ENCODE measurements at regions not wholly inside any gene's neighbourhood (a gene's known extent, or its start where the extent isn't known, plus 50 kb on each side); places are given as distances from the start of the nearest gene placed in this dataset.
"Not testable (repeated sequence)": the region's sequence is repeated elsewhere in the genome, so short reads cannot be mapped to it uniquely, and the experiment has no call there.

DNA sequence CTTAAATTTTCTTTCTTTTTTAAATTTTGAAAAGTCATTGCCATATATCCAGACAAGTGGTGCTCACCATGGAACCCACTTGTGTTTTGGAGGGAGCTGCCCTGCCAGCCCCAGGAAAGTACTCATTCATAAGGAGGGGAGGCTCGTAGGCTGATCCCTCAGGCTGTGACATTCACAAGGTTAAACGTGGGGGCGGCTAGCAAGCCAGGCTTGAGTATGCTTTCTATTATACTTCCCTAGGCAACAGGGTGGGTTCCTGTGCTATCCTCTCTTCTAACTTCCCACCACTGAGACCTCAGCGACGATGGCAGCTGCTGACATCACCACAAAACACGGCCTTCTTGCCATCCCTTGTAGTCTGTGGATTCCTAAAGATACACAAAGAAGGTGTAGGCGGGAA lies 160.5 kb upstream of the C2CD4B start:
- DNase-seq, result no peak

DNA sequence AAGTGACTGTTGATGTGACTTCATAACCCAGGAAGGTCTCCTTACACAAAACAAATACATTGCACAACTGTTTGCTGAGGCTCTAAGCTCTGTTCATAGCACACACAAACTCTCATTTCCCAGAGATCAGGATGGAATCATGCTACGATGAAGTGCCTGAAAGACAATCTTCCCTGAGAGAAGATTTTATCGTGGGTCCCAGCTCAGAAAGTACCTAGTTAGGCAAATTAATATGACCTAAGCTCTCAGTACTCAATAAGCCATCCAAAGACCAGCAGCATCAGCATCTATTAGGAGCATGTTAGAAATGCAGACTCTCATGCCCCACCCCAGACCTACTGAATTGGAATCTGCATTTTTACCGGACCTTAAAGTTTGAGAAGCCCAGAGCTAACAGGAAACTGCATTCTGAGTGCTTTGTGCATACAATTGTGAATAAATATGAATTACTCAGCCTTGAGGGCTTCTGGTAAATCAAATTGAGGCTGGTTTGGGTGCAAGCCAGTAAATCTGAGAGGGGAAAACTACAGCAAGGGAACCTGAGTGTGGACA lies 161.5 kb upstream of the C2CD4B start:
- no peak for DNase-seq

DNA sequence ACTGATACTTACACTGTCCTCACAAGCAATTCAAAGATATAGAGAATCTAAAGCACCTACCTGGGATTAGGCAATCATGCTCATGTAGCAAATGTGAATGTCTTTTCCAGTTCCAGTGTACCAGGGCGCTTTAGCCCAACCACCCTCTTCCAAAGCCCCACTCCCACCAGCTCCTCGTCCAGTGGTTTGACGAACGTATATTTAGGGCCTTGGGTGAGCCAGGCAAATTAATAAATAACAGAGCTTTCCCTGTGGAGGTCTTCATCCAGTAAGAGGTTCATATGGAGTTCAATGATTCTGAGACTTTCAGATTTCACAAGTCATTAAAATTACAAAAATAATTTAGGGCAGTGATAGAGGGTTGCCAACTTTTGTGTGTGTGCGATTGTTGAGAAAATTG lies 162.3 kb upstream of the C2CD4B start:
- no peak for DNase-seq

DNA sequence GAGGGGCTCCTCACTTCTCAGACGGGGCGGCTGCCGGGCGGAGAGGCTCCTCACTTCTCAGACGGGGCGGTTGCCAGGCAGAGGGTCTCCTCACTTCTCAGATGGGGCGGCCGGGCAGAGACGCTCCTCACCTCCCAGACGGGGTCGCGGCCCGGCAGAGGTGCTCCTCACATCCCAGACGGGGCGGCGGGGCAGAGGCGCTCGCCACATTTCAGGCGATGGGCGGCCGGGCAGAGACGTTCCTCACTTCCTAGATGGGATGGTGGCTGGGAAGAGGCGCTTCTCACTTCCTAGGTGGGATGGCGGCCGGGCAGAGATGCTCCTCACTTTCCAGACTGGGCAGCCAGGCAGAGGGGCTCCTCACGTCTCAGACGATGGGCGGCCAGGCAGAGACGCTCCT lies 167.4 kb upstream of the C2CD4B start:
- DNase-seq, result not testable (repeated sequence)

DNA sequence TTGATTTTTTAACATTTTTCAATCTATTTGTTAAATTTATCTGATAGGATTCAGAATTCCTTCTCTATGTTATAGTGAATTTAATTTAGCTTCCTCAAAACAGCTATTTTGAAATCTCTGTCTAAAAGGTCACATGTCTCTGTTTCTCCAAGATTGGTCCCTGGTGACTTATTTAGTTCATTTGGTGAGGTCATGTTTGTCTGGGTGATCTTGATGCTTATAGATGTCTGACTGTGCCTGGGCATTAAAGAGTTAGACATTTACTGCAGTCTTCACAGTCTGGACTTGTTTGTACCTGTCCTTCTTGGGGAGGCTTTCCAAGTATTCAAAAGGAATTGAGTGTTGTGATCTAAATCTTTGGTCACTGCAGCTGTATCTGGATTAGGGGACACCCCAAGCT lies 169.5 kb upstream of the C2CD4B start:
- DNase-seq, result no peak

DNA sequence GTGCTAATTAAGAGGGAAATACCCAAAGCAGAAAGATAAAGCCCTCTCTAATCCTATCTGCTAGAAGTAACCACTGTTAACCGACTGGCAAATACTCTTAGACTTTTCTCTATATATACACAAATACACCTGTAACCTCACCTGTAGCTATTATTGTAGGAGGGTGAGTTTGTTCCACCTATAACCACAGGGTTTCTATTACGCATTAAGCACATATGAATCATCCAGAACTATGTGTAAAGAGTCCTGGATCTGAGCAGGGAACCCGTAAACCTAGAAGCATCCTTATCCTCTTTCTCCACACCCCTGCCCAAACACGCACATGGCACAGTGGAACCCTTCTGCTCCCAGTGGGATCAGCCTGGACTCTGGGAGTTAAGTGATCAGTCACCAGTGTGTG lies 172.8 kb upstream of the C2CD4B start:
- DNase-seq, result no peak

DNA sequence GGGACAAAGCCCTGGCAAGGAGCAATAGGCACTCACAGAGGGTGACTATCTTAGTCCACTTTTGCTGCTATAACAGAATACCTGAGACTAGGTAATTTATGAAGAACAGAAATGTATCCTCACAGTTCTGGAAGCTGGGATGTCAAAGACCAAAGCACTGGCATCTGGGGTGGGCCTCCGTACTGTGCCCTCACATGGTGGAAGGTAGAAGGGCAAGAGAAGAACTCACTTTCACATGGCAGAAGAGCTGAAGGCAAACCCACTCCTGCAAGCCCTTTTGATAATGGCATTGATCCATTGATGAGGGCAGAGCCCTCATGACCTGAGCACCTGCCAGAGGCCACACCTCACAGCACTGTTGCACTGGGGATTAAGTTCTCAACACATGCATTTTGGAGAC lies 173.4 kb upstream of the C2CD4B start:
- DNase-seq, result no peak

DNA sequence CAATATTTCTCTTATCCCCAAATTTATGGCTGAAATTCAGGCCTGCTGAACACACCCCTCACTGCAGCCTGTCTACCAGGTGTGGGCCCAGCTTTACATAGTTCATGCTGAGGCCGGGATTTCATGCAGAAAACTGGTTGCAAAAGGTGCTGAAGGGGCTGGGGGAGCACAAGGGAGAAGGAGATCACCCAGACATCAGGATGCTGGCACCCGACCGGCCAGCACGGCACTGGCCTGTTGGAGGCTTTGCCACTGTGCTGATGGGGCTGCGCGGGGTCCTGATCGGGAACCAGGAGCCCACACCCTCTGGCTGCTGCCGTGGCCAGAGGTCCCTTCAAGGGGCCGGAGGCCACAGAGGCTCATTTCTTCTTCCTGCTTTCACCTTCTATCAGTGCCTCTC lies 177.9 kb upstream of the C2CD4B start:
- no peak for DNase-seq

DNA sequence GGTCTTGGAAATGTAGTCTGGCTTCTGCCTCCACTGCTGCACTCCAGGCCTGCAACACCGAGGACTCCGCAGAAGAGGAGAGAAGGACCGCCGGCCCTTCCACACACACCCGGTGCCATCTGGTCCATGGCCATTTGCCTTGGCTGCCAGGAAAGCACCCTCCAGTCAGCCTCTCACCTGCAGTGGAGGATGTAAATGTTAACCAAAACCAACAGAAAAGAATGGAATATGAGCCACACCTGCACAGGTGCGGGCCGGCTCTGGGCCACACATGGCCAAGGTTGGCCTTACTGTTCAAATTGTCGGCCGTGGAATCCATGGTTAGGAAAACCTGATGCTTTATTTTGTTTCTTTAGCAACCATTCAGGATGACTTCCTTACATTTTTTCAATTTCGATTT lies 178.3 kb upstream of the C2CD4B start:
- no peak for DNase-seq

DNA sequence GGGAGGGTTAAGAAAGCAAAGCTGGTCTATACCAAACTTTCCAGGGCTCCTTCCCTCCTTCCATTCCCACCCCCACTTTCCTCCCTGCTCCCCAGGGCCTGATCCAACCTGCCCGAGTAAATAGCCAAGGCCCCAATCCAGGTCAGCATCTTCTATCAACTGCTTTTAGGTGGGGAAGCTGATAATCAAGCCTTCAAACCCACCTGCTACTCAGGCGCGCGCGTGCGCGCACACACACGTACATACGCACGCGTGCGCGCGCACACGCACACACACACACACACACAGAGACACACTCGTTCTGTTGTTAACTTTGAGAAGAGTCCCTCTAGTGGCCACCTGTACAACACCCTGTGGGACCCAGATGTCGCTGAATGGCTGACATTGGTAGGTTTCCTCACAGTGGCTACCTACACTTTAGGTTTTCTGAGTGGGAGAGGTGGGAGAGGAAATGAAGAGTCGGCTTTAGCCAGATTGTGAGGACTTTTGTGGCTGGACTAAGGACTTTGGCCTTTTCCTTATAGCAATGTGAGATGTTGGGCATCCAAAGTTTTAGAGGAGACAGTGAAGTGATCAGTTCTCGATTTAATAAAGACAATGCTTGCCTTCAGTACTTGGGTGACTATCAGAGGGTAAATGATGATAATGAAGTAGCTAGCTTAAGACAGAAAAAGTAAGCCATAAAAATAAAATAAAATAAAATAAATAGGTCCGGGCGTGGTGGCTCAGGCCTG lies 179.9 kb upstream of the C2CD4B start:
- no peak for DNase-seq

DNA sequence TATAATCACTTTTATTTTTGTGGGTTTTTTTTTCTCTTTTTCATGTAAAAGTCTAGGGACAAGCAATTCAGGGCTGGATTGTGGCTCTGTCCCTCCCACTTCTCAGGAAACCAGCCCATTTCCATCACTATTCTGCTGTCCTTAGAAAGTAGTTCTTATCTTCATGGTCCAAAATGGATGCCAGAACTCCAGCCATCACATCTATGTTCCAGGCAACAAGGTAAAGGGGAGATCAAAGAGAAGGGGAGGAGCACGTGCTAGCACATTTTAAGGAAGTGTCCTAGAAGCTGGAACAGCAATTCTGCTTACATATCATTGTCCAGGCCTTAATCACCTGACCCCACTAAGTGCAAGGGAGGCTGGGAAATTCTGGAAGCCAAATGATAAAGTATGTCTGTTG lies 181.1 kb upstream of the C2CD4B start:
- DNase-seq, result no peak

DNA sequence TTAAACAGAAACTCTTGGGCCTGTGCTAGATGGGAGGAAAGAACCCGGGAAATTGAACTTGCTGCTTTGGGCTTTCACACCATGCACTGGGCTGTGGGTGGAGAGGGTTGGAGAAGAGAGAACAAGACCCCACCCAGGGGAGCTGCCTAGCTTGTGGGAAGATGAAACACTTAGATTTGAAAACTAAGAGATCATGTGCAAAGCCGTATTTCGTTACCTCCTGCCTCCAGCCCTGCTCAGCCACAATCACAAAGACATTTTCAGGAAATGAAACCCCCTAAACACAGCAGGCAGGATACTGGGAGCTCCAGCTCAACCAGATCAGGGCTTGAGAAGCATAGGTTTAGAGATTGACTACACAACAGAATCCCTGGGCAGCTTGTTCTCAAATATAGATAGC lies 183.0 kb upstream of the C2CD4B start:
- DNase-seq, result no peak

DNA sequence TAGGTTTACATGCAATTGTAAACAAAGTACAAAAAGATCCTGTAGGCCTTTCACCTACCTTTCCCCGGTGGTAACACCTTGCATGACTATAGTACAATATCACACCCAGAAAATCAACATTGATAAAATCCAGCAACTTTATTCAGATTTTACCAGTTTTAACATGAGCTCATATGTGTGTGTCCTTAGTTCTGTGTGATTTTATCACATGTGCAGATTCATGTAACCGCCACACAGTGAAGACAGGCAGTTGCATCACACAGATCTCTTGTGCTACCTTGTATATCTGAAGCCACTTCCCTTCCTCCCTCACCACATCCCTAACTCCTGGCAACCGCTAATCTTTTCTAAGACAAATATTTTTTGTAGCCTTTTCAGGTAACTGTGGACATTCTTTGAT lies 183.5 kb upstream of the C2CD4B start:
- DNase-seq, result no peak

DNA sequence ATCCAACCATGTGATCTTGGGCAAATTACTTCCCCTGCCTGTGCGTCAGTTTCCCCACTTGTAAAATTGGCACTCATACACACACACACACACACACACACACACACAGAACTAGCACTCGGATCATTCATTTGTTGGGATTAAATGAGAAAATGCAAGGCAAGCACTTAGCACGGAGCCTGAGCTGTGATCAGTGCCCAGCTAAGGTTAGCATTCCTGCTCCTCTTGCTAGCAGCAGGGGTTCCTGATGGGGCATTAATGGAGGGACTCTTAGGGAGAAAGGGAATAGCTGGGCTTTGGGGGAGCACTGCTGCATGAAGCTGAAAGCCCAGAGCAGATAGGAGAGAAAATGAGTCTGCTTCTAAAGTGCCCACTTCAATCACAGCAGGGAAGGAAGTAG lies 187.7 kb upstream of the C2CD4B start:
- no peak for DNase-seq

DNA sequence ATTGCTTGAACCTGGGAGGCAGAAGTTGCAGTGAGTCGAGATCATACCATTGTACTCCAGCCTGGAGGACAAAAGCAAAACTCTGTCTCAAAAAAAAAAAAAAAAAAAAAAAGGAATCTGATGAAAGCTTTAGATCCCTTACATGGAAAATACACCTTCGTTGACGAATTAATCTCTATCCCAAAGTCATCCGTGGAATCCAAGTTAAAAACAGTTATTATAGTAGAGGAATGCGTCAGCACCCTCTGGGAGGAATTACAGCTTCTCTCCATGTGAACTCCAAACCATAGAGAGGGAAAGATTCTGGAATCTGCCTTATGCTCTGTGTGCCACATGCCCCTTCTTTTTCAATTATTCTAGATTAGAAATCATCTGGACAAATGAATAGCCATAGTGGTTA lies 192.3 kb upstream of the C2CD4B start:
- DNase-seq, result no peak

DNA sequence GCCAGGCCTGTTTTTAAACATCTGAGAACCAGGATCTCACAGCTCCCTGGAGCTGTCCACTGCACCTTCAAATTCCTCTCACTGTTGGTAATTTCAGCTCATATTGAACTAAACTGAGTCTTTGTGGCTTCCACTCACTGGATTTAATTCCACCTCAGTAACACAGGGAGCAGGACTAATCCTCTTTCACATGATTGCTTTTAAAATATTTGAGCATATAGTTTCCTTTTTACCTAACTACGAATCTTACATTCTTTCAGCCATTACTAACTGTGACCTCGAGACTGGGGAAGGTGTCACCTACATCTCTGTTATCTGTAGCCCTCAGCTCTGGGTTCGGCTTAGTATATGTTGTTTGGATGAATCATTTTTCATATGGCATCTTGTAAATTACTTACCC lies 194.3 kb upstream of the C2CD4B start:
- no peak for DNase-seq

DNA sequence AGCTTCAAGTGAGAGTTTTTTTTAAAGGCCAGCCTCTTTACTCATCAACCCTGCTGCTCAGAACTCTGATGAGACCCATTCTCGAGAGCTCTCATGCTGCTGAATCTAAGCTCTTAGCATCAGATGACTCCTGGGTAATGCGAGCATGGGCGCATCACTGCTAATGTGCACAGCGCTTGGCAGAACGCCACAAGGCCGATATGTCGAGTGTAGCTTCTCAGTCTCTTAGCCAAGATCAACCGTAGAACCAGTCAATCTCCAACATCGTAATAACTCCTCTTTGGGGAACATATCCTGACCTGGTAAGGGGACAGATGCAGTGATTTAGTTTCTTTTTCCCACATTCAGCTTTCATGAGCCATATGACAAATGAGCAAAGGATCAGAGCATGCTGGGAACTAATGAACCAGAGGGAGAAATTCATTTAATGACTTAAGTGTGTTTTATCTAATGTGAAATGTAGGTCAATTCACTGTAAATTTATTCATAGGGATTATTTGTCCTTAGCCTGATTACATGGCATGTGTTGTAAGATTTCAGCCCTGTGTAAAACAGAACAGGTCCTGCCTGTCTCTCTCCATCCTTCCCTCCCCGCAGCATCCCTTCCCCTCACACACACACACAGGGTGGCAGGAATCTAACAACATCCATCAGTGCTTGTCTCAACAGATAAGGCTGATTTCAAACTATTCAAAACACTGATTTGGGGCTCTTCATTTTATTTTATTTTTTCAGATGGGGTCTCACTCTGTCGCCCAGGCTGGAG lies 195.4 kb upstream of the C2CD4B start:
- no peak for DNase-seq

DNA sequence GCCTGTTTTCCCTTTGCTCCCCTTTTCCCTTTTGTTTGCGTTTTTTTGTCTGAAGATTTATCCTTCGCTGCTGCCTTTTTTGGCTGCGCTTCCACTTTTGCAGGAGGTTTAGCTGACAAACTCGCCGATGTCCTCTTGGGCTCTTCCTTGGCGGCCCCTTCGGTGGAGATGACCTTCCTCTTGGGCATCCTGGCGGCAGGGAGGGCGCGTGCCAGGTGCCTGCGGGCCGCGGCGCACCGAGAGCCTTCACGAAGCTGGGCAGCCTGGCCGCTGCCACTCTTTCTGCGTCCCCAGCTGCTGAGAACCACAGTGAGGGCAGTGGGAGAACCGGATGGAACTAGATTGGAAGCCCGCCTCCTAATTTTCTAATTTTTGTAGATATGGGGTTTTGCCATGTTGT lies 197.1 kb upstream of the C2CD4B start:
- no peak for DNase-seq

DNA sequence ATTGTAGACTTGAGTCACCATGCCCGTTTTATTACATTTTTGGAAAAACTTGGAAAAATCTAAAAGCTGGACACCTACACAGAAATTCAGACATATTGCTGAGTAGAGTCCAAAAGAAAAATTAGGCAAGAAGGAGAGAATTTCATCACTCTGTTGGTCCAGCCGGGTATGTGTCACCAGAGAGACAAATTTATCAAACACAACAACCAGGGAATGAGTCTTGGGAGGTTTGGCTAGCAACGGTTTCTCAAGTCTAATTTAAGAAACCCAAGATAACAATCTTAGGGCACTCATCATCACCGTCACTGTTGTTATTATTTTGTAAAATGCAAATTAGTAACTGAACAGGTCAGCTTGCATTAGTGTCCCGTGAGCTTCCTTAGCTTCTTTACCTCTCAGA lies 197.5 kb upstream of the C2CD4B start:
- DNase-seq, result no peak

DNA sequence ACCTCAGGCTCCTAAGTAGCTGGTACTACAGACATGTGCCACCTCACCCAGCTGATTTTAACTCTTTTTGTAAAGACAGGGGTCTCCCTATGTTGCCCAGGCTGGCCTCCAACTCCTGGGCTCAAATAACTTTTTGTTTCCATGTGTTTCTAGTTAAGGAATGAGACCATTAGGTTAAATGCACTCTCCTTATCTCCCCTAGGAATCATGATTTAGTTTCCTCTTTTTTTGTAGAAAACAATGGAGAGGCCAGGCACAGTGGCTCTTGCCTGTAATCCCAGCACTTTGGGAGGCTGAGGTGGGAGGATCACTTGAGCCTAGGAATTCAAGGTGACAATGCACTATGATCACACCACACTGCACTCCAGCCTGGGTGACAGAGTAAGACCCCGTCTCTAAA lies 198.8 kb upstream of the C2CD4B start:
- DNase-seq, result no peak

DNA sequence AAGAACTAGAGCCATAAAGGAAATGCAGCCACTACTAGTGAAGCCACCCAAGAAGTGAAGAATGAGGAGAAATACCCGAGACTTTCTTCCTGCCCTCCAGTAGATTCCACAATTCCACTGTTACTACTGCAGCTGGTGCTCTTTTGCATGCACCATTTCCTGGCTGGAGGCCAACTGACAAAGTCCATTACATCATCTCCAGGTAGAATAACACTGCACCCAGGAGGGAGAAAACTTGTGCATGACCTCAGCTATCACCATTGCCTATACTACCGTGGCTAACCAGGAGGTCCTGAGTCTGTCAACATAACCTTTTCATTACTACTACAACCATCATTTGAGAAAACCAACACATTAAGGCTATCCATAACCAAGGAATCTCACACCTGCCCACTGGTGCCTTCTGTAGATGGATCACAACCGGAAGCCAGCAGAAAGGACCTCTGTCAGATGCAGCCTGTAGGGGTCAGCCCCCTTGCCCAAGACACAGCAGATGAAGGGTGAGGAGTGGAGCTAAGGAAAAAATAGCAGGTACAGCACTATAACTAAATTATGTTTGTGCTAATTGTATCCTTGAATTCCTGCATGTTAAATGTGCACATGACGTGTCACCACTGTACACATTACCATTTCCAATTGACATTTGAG lies 200.8 kb upstream of the C2CD4B start:
- DNase-seq, result no peak

DNA sequence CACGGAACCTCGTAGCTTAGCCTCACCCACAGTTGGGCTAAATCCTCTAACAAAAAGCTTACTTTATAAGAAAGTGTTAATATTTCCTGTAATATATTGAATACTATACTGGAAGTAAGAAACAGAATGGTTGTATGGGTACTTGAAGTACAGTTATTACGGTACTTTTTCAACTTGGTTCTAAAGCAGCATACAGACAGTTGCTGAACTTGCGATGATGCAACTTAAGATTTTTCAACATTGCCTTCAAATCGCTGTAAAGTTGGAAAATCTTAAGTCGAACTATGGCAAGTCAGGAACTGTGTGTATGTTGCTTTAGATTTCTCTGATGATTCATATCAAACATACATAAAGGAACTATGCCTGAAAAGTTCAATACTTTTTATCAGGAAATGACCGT lies 204.4 kb upstream of the C2CD4B start:
- DNase-seq, result no peak

DNA sequence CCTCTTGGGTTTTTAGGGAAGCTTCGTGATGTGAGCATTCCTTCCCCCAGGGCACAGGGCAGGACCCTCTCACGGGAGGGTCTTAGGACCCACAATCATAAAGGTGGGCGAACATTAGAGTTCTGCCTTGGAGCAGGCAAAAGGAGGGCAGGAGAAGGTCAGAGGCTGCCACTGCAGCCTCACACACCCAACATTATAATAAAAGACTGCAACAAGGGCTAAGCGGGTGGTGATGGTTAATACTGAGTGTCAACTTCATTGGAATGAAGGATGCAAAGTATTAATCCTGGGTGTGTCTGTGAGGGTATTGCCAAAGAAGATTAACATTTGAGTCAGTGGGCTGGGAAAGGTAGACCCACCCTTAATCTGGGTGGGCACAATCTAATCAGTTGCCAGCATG lies 206.6 kb upstream of the C2CD4B start:
- not testable (repeated sequence) for DNase-seq

Data from cerebellar nuclear complex (tissue), 1 donor.